ENCODE measurements at regions not wholly inside any gene's neighbourhood (a gene's known extent, or its start where the extent isn't known, plus 50 kb on each side); places are given as distances from the start of the nearest gene placed in this dataset.
A peak's percentile ranks its signal among the peaks of the same experiment; 100 is the strongest.

DNA sequence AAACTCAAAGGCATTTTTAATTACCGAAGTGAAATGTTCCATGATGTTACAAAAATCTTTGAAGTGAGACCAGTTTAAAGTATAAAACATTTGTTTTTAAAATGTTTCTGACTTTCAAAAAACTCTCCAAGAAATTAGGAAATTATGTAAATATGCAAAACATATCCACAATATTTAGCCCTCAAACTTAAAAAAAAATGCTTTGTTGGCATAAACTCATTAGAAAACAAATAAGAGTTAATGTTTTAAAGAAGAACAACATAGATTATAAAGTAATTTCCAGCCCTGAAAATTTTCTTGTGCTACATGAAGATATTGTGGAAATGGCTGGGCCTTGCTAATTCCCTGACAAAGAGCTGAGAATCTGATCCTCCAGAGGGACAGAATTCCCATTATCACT, 199.7 kb upstream of the STARD13 start:
- Histone ChIP-seq H3K27me3 (replicated peaks; ENCODE audit: insufficient read depth, low read depth, low read length, poor library complexity) (no peaks in the 10 kb centered on the region), H3K4me3 (ENCODE audit: low read depth, low read length, poor library complexity, severe bottlenecking) (no peak overlapping the region), H3K4me1 (ENCODE audit: insufficient read depth, low read length, poor library complexity, severe bottlenecking) (peaks cover 16% of the 10 kb centered on the region), H3K9me3 (ENCODE audit: low read depth, low read length, poor library complexity, severe bottlenecking) (peaks cover 13% of the 10 kb centered on the region), H3K27ac (ENCODE audit: low read depth, low read length, poor library complexity, severe bottlenecking) (no peak overlapping the region), H3K36me3 (ENCODE audit: insufficient read depth, low read length, poor library complexity, severe bottlenecking) (peaks cover 4% of the 10 kb centered on the region)
- CTCF ChIA-PET = no interaction called here
- POLR2A ChIA-PET (ENCODE audit: low non-redundant PET) = no interaction called here
- no TSS peak for BruUV-seq (replicated peaks)
- TF ChIP-seq CTCF (conservative IDR thresholded peaks at IDR 0.05; ENCODE audit: low read depth, low read length) (no peak), EZH2 (IDR thresholded peaks at IDR 0.05; ENCODE audit: borderline replicate concordance, low read depth, low read length, poor library complexity, severe bottlenecking) (no peak)
- intact Hi-C loops (cut with micrococcal nuclease; ENCODE audit: unreplicated experiment) = no loop called here
- no peak for DNase-seq (ENCODE audit: low spot score)

- no TSS peak for BruUV-seq (replicated peaks)
- ChIA-PET POLR2A (ENCODE audit: low non-redundant PET) (no interaction called here), CTCF (interaction anchor here (1.3 kb wide), 1 partner anchor 259 kb away, joined by 3 read pairs; no protein-coding TSS in a partner anchor)
- peaks cover 4% of the 10 kb centered on the region for H3K36me3 ChIP-seq (ENCODE audit: insufficient read depth, low read length, poor library complexity, severe bottlenecking)
- DNase-seq (ENCODE audit: low spot score) = peak; percentile 71
- no peak overlapping the region for H3K27ac ChIP-seq (ENCODE audit: low read depth, low read length, poor library complexity, severe bottlenecking)
- no peaks in the 10 kb centered on the region for H3K27me3 ChIP-seq (replicated peaks; ENCODE audit: insufficient read depth, low read depth, low read length, poor library complexity)
- TF ChIP-seq CTCF (conservative IDR thresholded peaks at IDR 0.05; ENCODE audit: low read depth, low read length) = peak; percentile 62
- no peak for TF ChIP-seq EZH2 (IDR thresholded peaks at IDR 0.05; ENCODE audit: borderline replicate concordance, low read depth, low read length, poor library complexity, severe bottlenecking)
- no peak overlapping the region for H3K4me3 ChIP-seq (ENCODE audit: low read depth, low read length, poor library complexity, severe bottlenecking)
- intact Hi-C loops (cut with micrococcal nuclease; ENCODE audit: unreplicated experiment) = loop anchor here (2.0 kb wide), 1 partner anchor 259 kb away; no protein-coding TSS in a partner anchor
- peaks cover 33% of the 10 kb centered on the region for H3K4me1 ChIP-seq (ENCODE audit: insufficient read depth, low read length, poor library complexity, severe bottlenecking)
- H3K9me3 ChIP-seq (ENCODE audit: low read depth, low read length, poor library complexity, severe bottlenecking) = peaks cover 13% of the 10 kb centered on the region
Observed at GRCh38 chr13:33487575-33488243, 202.2 kb upstream of the STARD13 start.

DNA sequence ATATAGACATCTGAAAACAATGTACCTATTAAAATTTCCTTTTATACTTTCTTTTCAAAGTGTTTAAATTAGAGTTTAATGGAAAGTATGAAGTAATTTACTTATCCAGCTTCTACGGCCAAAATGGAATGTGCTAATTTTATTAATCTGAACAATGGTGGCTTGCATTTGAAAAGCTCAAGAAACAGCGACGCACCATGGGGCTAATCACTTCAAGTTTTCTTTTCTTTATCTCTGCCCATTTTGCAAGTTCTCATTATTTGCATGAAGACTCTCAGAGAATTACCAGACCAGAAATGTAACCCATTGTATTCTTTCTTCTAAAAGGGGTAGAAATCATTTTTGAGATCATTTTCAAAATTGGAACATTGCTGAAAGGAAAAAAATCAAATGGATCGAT, 204.0 kb upstream of the STARD13 start:
- H3K9me3 ChIP-seq (ENCODE audit: low read depth, low read length, poor library complexity, severe bottlenecking) = peaks cover 5% of the 10 kb centered on the region
- intact Hi-C loops (cut with micrococcal nuclease; ENCODE audit: unreplicated experiment) = loop anchor here (2.0 kb wide), 1 partner anchor 261 kb away; no protein-coding TSS in a partner anchor
- no peaks in the 10 kb centered on the region for H3K27me3 ChIP-seq (replicated peaks; ENCODE audit: insufficient read depth, low read depth, low read length, poor library complexity)
- peaks cover 51% of the 10 kb centered on the region for H3K4me1 ChIP-seq (ENCODE audit: insufficient read depth, low read length, poor library complexity, severe bottlenecking)
- BruUV-seq (replicated peaks) = no TSS peak
- POLR2A ChIA-PET (ENCODE audit: low non-redundant PET) = no interaction called here
- TF ChIP-seq EZH2 (IDR thresholded peaks at IDR 0.05; ENCODE audit: borderline replicate concordance, low read depth, low read length, poor library complexity, severe bottlenecking) (no peak), CTCF (conservative IDR thresholded peaks at IDR 0.05; ENCODE audit: low read depth, low read length) (no peak)
- H3K36me3 ChIP-seq (ENCODE audit: insufficient read depth, low read length, poor library complexity, severe bottlenecking) = no peaks in the 10 kb centered on the region
- peak overlapping the region; percentile 9 for H3K27ac ChIP-seq (ENCODE audit: low read depth, low read length, poor library complexity, severe bottlenecking)
- peak; percentile 64 for DNase-seq (ENCODE audit: low spot score)
- H3K4me3 ChIP-seq (ENCODE audit: low read depth, low read length, poor library complexity, severe bottlenecking) = no peak overlapping the region
- CTCF ChIA-PET = no interaction called here
